Glutamatergic neuron (in vitro differentiated cells): ENCODE measurements at regions not wholly inside any gene's neighbourhood (a gene's known extent, or its start where the extent isn't known, plus 50 kb on each side); places are given as distances from the start of the nearest gene placed in this dataset.

Experiments
- DNase-seq: peaks from one replicate; pipeline ENCODE4 v3.0.0; 2022
- H3K27ac Mint-ChIP-seq: one replicate; pipeline ENCODE4 v1.8.0; 2020; ENCODE audit warnings: mild to moderate bottlenecking, mixed read lengths, inconsistent platforms; ENCODE audit not compliant: unreplicated experiment
- H3K27me3 Mint-ChIP-seq: one replicate; pipeline ENCODE4 v1.8.0; 2020; ENCODE audit warnings: mild to moderate bottlenecking, moderate library complexity, mixed read lengths, inconsistent platforms; ENCODE audit not compliant: unreplicated experiment
- H3K36me3 Mint-ChIP-seq: one replicate; pipeline ENCODE4 v1.8.0; 2020; ENCODE audit warnings: mild to moderate bottlenecking, mixed read lengths, inconsistent platforms; ENCODE audit not compliant: unreplicated experiment
- H3K4me1 Mint-ChIP-seq: one replicate; pipeline ENCODE4 v1.8.0; 2020; ENCODE audit warnings: mild to moderate bottlenecking, low read depth, mixed read lengths, inconsistent platforms; ENCODE audit not compliant: unreplicated experiment
- H3K4me3 Mint-ChIP-seq: one replicate; pipeline ENCODE4 v1.8.0; 2020; ENCODE audit warnings: mild to moderate bottlenecking, mixed read lengths, inconsistent platforms; ENCODE audit not compliant: unreplicated experiment
- H3K9me3 Mint-ChIP-seq: one replicate; pipeline ENCODE4 v1.8.0; 2020; ENCODE audit warnings: mild to moderate bottlenecking, moderate library complexity, mixed read lengths, inconsistent platforms; ENCODE audit not compliant: unreplicated experiment
- TF ChIP-seq, protein P1 (sequence below): fragments of 200-600 bp; sonication (generic); IDR thresholded peaks from one replicate; pipeline ENCODE4 v1.5.0; 2021; ENCODE audit not compliant: partially characterized antibody, unreplicated experiment

- Mint-ChIP-seq H3K4me3 (no peak overlapping the region), H3K9me3 (no peaks in the 10 kb centered on the region), H3K36me3 (no peaks in the 10 kb centered on the region), H3K27me3 (peaks cover 7% of the 10 kb centered on the region), H3K27ac (no peak overlapping the region), H3K4me1 (no peaks in the 10 kb centered on the region)
- TF ChIP-seq, protein P1, sequence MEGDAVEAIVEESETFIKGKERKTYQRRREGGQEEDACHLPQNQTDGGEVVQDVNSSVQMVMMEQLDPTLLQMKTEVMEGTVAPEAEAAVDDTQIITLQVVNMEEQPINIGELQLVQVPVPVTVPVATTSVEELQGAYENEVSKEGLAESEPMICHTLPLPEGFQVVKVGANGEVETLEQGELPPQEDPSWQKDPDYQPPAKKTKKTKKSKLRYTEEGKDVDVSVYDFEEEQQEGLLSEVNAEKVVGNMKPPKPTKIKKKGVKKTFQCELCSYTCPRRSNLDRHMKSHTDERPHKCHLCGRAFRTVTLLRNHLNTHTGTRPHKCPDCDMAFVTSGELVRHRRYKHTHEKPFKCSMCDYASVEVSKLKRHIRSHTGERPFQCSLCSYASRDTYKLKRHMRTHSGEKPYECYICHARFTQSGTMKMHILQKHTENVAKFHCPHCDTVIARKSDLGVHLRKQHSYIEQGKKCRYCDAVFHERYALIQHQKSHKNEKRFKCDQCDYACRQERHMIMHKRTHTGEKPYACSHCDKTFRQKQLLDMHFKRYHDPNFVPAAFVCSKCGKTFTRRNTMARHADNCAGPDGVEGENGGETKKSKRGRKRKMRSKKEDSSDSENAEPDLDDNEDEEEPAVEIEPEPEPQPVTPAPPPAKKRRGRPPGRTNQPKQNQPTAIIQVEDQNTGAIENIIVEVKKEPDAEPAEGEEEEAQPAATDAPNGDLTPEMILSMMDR, result no peak
- DNase-seq, result no peak
Measured at GRCh38 chr20:50263831-50264230, 73.2 kb downstream of the CEBPB start.

DNA sequence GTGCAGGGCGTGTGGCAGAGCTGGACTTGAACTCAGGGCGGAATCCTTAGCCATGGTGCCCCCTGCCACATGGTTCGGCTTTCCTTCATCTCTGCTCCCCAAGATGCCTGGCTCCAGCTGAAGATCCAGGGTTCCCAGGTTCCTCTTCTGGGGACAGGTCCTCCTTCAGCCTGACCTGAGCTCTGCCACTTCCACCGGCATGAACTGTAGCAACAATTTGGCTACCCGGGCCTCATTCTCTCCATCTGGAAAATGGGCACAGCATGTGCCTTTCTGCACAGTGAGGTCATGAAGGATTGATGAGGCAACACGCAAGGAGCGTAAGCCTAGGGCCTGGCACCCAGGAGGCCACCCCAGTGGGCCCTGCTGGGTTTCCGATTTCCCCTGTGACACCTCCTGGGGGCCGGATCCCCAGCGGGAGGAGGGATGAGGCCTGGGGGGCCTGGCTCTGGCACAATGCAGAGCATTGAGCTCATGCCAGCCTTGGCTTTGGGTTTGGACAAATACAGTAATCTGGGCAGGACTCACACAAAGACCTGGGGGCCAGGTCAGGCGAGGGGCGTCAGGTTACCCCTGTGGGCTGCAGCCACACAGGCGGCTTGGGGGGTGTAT lies 74.0 kb downstream of the CEBPB start:
- DNase-seq, result no peak
- TF ChIP-seq, protein P1, result no peak
- Mint-ChIP-seq H3K27me3 (peaks cover 3% of the 10 kb centered on the region), H3K4me1 (no peaks in the 10 kb centered on the region), H3K36me3 (no peaks in the 10 kb centered on the region), H3K4me3 (no peak overlapping the region), H3K27ac (no peak overlapping the region), H3K9me3 (no peaks in the 10 kb centered on the region)

DNA sequence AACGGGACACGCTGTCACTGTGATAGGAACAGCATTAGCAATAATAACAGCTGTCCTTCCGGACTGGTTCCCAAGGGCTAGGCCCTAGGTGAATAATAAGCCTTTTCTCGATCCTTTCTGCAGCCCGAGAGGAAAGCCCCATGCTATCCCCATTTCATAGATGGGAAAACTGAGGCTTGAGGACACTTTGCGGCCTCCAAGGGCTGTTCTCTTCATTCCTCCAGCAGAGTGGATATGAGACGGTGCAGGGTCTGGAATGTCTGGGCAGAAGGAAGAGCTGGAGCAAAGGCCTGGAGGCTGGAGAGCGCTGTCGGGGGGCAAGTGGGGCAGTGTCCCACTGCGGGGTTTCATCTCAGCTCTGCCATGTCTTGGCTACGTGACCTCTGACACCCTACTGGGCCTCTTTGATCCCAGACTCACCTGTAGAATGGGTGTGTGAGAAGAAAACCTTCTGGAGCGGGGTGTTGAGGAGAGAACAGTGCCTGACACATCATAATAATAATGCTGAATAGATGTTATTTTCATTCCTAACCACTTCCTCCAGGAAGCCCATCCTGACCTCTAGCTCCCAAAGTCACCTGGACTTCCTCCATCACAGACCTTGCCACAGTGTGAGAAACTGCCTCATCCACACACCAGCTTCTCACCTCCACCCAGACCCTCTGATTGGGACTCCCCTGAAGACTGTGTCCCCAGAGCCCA lies 74.8 kb downstream of the CEBPB start:
- no peak for DNase-seq
- TF ChIP-seq, protein P1, result no peak
- no peak overlapping the region for H3K27ac Mint-ChIP-seq
- no peaks in the 10 kb centered on the region for H3K4me1 Mint-ChIP-seq
- H3K9me3 Mint-ChIP-seq, result no peaks in the 10 kb centered on the region
- H3K36me3 Mint-ChIP-seq, result no peaks in the 10 kb centered on the region
- H3K27me3 Mint-ChIP-seq, result peaks cover 3% of the 10 kb centered on the region
- no peak overlapping the region for H3K4me3 Mint-ChIP-seq

DNA sequence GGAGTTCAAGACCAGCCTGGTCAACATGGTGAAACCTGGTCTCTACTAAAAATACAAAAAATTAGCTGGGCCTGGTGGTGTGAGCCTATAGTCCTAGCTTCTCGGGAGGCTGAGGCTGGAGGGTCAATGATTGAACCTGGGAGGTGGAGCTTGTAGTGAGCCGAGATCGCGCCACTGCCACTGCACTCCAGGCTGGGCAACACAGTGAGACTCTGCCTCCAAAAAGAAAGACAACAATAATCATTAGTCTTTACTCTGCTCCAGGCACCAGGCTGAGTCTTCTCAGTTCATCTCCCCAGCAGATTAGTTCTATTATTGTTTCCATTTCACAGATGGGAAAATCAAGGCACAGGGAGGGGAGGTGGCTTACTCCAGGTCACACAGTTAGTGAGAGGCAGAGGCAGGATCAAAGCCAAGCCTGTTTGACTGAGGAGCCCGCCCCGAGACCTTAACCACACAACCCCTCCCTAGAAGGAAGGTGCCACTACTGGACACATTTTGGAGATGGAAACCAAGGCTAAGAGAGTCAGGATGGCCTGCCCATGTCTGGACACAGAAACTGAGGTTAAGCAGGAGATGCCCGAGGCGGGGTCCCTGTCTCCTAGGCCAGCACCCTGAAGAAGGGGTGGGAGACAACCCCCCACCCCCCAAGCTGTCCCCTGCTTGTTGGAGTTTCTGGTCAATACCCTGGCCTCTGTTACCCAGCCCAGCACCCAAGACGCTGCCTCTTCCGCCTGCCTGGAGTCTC lies 75.8 kb downstream of the CEBPB start:
- H3K4me1 Mint-ChIP-seq, result peaks cover 2% of the 10 kb centered on the region
- H3K36me3 Mint-ChIP-seq, result no peaks in the 10 kb centered on the region
- H3K27me3 Mint-ChIP-seq, result peaks cover 5% of the 10 kb centered on the region
- H3K9me3 Mint-ChIP-seq, result no peaks in the 10 kb centered on the region
- TF ChIP-seq, protein P1, result no peak
- no peak for DNase-seq
- H3K4me3 Mint-ChIP-seq, result no peak overlapping the region
- no peak overlapping the region for H3K27ac Mint-ChIP-seq
